ENCODE measurements at regions not wholly inside any gene's neighbourhood (a gene's known extent, or its start where the extent isn't known, plus 50 kb on each side); places are given as distances from the start of the nearest gene placed in this dataset.

GRCh38 chr4:119755599-119755998 lies 127.0 kb upstream of the PDE5A start:
- TF ChIP-seq CTCF (conservative IDR thresholded peaks at IDR 0.05; ENCODE audit: low read length) (no peak), EZH2phosphoT487 (IDR thresholded peaks at IDR 0.05; ENCODE audit: borderline replicate concordance) (no peak)
